ENCODE measurements at regions not wholly inside any gene's neighbourhood (a gene's known extent, or its start where the extent isn't known, plus 50 kb on each side); places are given as distances from the start of the nearest gene placed in this dataset.

GRCh38 chr6:126650931-126651330 lies 311.0 kb downstream of the CENPW start:
- no peaks in the 10 kb centered on the region for H3K79me2 ChIP-seq (ENCODE audit: insufficient read depth, low read length)
- H2AFZ ChIP-seq (ENCODE audit: low read length), result no peak overlapping the region
- H3K27me3 ChIP-seq (ENCODE audit: insufficient read depth, low read length, poor library complexity, severe bottlenecking), result no peaks in the 10 kb centered on the region

GRCh38 chr6:126657561-126658175 lies 317.8 kb downstream of the CENPW start:
- Histone ChIP-seq H3K27me3 (ENCODE audit: insufficient read depth, low read length, poor library complexity, severe bottlenecking) (no peaks in the 10 kb centered on the region), H3K9me2 (replicated peaks; ENCODE audit: low read depth, low read length) (no peaks in the 10 kb centered on the region), H3K4me1 (ENCODE audit: insufficient read depth, low read length, poor library complexity, severe bottlenecking) (no peaks in the 10 kb centered on the region), H3K9me3 (ENCODE audit: insufficient read depth, low read depth, low read length) (no peaks in the 10 kb centered on the region; the same call in 1 of the 2 replicates), H3K4me3 (ENCODE audit: low read length, poor library complexity, severe bottlenecking) (no peak overlapping the region), H3K36me3 (ENCODE audit: insufficient read depth, low read length) (no peaks in the 10 kb centered on the region), H3K4me2 (ENCODE audit: low read depth, low read length, poor library complexity, severe bottlenecking) (no peak overlapping the region), H2AFZ (ENCODE audit: low read length) (no peak overlapping the region), H3K9ac (ENCODE audit: low read depth, low read length, poor library complexity, severe bottlenecking) (no peak overlapping the region), H3F3A (ENCODE audit: low read depth) (no peaks in the 10 kb centered on the region), H3K79me2 (ENCODE audit: insufficient read depth, low read length) (no peaks in the 10 kb centered on the region), H4K20me1 (ENCODE audit: insufficient read depth, low read length, poor library complexity, severe bottlenecking) (no peaks in the 10 kb centered on the region)
- TF ChIP-seq EZH2phosphoT487 (IDR thresholded peaks at IDR 0.05; ENCODE audit: borderline replicate concordance) (no peak), CTCF (conservative IDR thresholded peaks at IDR 0.05; ENCODE audit: low read length) (peak; percentile 68)

More at GRCh38 chr6:126650931-126651330, 311.0 kb downstream of the CENPW start:
- Histone ChIP-seq H3K4me1 (ENCODE audit: insufficient read depth, low read length, poor library complexity, severe bottlenecking) (no peaks in the 10 kb centered on the region), H3F3A (ENCODE audit: low read depth) (no peaks in the 10 kb centered on the region), H3K9me2 (replicated peaks; ENCODE audit: low read depth, low read length) (no peaks in the 10 kb centered on the region), H3K9me3 (ENCODE audit: insufficient read depth, low read depth, low read length) (no peaks in the 10 kb centered on the region; the same call in 1 of the 2 replicates), H4K20me1 (ENCODE audit: insufficient read depth, low read length, poor library complexity, severe bottlenecking) (no peaks in the 10 kb centered on the region), H3K9ac (ENCODE audit: low read depth, low read length, poor library complexity, severe bottlenecking) (no peak overlapping the region), H3K36me3 (ENCODE audit: insufficient read depth, low read length) (no peaks in the 10 kb centered on the region), H3K4me3 (ENCODE audit: low read length, poor library complexity, severe bottlenecking) (no peak overlapping the region), H3K4me2 (ENCODE audit: low read depth, low read length, poor library complexity, severe bottlenecking) (no peak overlapping the region)
- no peak for TF ChIP-seq EZH2phosphoT487 (IDR thresholded peaks at IDR 0.05; ENCODE audit: borderline replicate concordance)
- no peak for TF ChIP-seq CTCF (conservative IDR thresholded peaks at IDR 0.05; ENCODE audit: low read length)

- H3K9me2 ChIP-seq (replicated peaks; ENCODE audit: low read depth, low read length), result no peaks in the 10 kb centered on the region
- no peak overlapping the region for H3K4me3 ChIP-seq (ENCODE audit: low read length, poor library complexity, severe bottlenecking)
- H3K36me3 ChIP-seq (ENCODE audit: insufficient read depth, low read length), result no peaks in the 10 kb centered on the region
- TF ChIP-seq CTCF (conservative IDR thresholded peaks at IDR 0.05; ENCODE audit: low read length) (no peak), EZH2phosphoT487 (IDR thresholded peaks at IDR 0.05; ENCODE audit: borderline replicate concordance) (no peak)
- no peak overlapping the region for H3K9ac ChIP-seq (ENCODE audit: low read depth, low read length, poor library complexity, severe bottlenecking)
- H3K9me3 ChIP-seq (ENCODE audit: insufficient read depth, low read depth, low read length), result no peaks in the 10 kb centered on the region
- H3F3A ChIP-seq (ENCODE audit: low read depth), result no peaks in the 10 kb centered on the region
- no peaks in the 10 kb centered on the region for H3K4me1 ChIP-seq (ENCODE audit: insufficient read depth, low read length, poor library complexity, severe bottlenecking)
- H4K20me1 ChIP-seq (ENCODE audit: insufficient read depth, low read length, poor library complexity, severe bottlenecking), result no peaks in the 10 kb centered on the region
- no peaks in the 10 kb centered on the region for H3K79me2 ChIP-seq (ENCODE audit: insufficient read depth, low read length)
- no peaks in the 10 kb centered on the region for H3K27me3 ChIP-seq (ENCODE audit: insufficient read depth, low read length, poor library complexity, severe bottlenecking)
- no peak overlapping the region for H2AFZ ChIP-seq (ENCODE audit: low read length)
- H3K4me2 ChIP-seq (ENCODE audit: low read depth, low read length, poor library complexity, severe bottlenecking), result no peak overlapping the region
Observed at GRCh38 chr6:126660376-126660775, 320.5 kb downstream of the CENPW start.
